ENCODE measurements at regions not wholly inside any gene's neighbourhood (a gene's known extent, or its start where the extent isn't known, plus 50 kb on each side); places are given as distances from the start of the nearest gene placed in this dataset.

- no peak for TF ChIP-seq YY1 (IDR thresholded peaks at IDR 0.05)
- no peak for TF ChIP-seq RXRA (IDR thresholded peaks at IDR 0.05)
Observed at GRCh38 chr20:22951966-22952365, 83.1 kb upstream of the SSTR4 start (continued).

GRCh38 chr20:22954661-22955060 is 80.5 kb upstream of the SSTR4 start:
- Histone ChIP-seq H3K4me1 (ENCODE audit: control insufficient read depth in 4 of 4, insufficient read depth in 4 of 4, low read length in 3 of 4) (no peaks in the 10 kb centered on the region), H3K4me3 (ENCODE audit: low read depth in 1 of 3, low read length in 3 of 3) (no peak overlapping the region), H3K36me3 (ENCODE audit: control insufficient read depth in 4 of 4, insufficient read depth in 3 of 4, low read depth in 1 of 4, low read length in 3 of 4) (no peaks in the 10 kb centered on the region), H3K27me3 (ENCODE audit: control insufficient read depth in 4 of 4, insufficient read depth in 4 of 4, low read length in 3 of 4) (no peaks in the 10 kb centered on the region), H3K27ac (ENCODE audit: low read depth in 1 of 2, low read length in 2 of 2) (no peak overlapping the region), H3K9me3 (ENCODE audit: control insufficient read depth in 4 of 4, low read length in 3 of 4) (no peaks in the 10 kb centered on the region), H3K9ac (ENCODE audit: low read depth in 1 of 2, low read length in 2 of 2) (no peak overlapping the region)
- WGBS: 76% methylated on average over 3 of the region's 3 CpGs
- no peak for DNase-seq (ENCODE audit: low spot score)
- no peak for TF ChIP-seq SP1 (IDR thresholded peaks at IDR 0.05)
- TF ChIP-seq CTCF (IDR thresholded peaks at IDR 0.05; ENCODE audit: low read depth, low read length, missing input control): no peak
- TF ChIP-seq EGR1 (IDR thresholded peaks at IDR 0.05; ENCODE audit: low read depth in 2 of 2): no peak
- TF ChIP-seq HNF4G (IDR thresholded peaks at IDR 0.05): no peak
- no peak for TF ChIP-seq NR2F2 (IDR thresholded peaks at IDR 0.05)
- TF ChIP-seq FOXA2 (IDR thresholded peaks at IDR 0.05): no peak
- no peak for TF ChIP-seq YY1 (IDR thresholded peaks at IDR 0.05)
- no peak for TF ChIP-seq REST (IDR thresholded peaks at IDR 0.05)
- no peak for TF ChIP-seq FOXA1 (IDR thresholded peaks at IDR 0.05)
- no peak for TF ChIP-seq TAF1 (conservative IDR thresholded peaks at IDR 0.05)
- TF ChIP-seq ZBTB33 (IDR thresholded peaks at IDR 0.05): no peak
- no peak for TF ChIP-seq ATF3 (IDR thresholded peaks at IDR 0.05)
- TF ChIP-seq RXRA (IDR thresholded peaks at IDR 0.05): no peak
- no peak for TF ChIP-seq RAD21 (IDR thresholded peaks at IDR 0.05)
- TF ChIP-seq MAX (IDR thresholded peaks at IDR 0.05): no peak
